ENCODE measurements at regions not wholly inside any gene's neighbourhood (a gene's known extent, or its start where the extent isn't known, plus 50 kb on each side); places are given as distances from the start of the nearest gene placed in this dataset.

- TF ChIP-seq ZNF274 (IDR thresholded peaks at IDR 0.05; ENCODE audit: low read depth, low read length) (no peak), YY1 (IDR thresholded peaks at IDR 0.05; ENCODE audit: insufficient read depth, insufficient read length) (no peak)
Observed at GRCh38 chr13:90995001-90995400, 352.5 kb upstream of the MIR17HG start.
